ENCODE measurements at regions not wholly inside any gene's neighbourhood (a gene's known extent, or its start where the extent isn't known, plus 50 kb on each side); places are given as distances from the start of the nearest gene placed in this dataset.

DNA sequence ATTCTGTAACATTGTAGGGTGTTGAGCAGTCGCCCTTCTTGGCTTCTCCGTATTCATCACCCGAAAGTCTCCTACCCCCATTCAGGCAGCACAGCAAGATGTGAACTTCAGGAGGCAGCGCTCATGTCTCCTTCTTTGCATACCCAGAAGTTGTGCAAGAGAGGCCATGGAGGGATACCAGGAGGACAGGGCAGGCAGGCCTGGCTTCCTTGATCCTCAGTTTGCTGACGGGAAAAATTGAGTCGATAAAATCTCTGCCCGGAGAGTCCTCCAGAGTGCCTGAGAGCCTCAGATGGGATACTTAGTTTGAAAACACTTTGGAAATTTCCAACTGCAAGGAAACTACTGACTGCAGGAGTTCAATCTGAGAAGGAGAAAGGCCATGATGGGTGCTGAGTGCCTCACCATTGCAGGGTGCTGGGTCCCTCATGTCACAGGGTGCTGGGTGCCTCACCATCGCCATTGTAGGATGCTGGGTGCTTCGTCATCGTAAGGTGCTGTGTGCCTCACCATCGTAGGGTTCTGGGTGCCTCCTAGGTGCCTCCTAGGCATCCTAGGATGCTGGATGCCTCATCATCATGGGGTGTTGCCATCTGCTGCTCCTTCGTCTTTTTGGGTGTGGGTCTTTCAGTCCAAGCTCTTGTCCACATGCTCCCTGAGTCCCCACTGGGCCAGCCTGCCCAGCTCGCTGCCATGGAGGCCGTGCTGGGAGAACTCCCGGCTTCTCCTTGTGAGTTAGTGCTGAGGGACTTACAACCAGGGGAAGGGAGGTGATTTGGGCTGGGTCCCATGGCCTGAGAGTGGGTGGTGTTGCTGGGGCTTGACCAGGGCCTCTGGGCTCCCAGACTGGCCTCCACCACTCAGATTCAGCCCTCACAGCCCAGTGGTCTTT lies 162.4 kb downstream of the DDX1 start:
- H3K36me3 ChIP-seq (replicated peaks in 1 of 2; ENCODE audit: insufficient read depth in 1 of 2, low read depth in 2 of 2), result no peaks in the 10 kb centered on the region
- intact Hi-C loops (cut with DNase I), result no loop called here
- TF ChIP-seq POLR2A (IDR thresholded peaks at IDR 0.05), result no peak
- TF ChIP-seq CTCF (IDR thresholded peaks at IDR 0.05), result no peak
- no peaks in the 10 kb centered on the region for H3K4me1 ChIP-seq
- H3K9me3 ChIP-seq, result no peaks in the 10 kb centered on the region
- DNase-seq (no peak), ATAC-seq (no peak)
- no peaks in the 10 kb centered on the region for H3K27me3 ChIP-seq
- no peak overlapping the region for H3K4me3 ChIP-seq
- H3K27ac ChIP-seq, result no peak overlapping the region
- WGBS, 2 donors, result 72 to 74% methylated on average over 10 to 15 of the region's 15 CpGs

DNA sequence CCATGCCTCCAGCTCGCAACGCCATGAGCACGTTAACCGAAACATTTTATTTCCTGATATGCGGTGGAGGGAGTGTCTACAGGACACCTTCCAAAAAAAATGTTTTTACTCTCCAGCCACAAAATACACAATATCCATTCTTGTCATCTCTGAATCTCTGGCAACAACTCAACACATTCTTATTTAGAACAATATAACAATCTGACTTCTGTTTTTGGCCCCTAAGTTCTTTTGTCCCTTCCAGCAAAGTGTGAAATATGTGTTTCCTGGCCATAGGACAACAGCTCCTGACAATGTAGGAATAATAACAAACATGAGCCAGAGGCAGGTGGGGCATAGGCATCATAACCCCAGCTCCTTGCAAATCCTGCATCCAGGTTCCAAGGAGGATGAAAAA lies 163.0 kb downstream of the DDX1 start:
- WGBS, 2 donors, result 70 to 89% methylated on average over 5 of the region's 5 CpGs
- intact Hi-C loops (cut with DNase I), result no loop called here
- DNase-seq, result no peak
- H3K36me3 ChIP-seq (replicated peaks in 1 of 2; ENCODE audit: insufficient read depth in 1 of 2, low read depth in 2 of 2), result no peaks in the 10 kb centered on the region
- no peak for ATAC-seq
- H3K4me1 ChIP-seq, result no peaks in the 10 kb centered on the region
- H3K4me3 ChIP-seq, result no peak overlapping the region
- no peak overlapping the region for H3K27ac ChIP-seq
- H3K9me3 ChIP-seq, result peaks cover 0 to 3% (median 0%) of the 10 kb centered on the region in 3 donors
- no peaks in the 10 kb centered on the region for H3K27me3 ChIP-seq
- TF ChIP-seq POLR2A (IDR thresholded peaks at IDR 0.05) (no peak), CTCF (IDR thresholded peaks at IDR 0.05) (no peak)

DNA sequence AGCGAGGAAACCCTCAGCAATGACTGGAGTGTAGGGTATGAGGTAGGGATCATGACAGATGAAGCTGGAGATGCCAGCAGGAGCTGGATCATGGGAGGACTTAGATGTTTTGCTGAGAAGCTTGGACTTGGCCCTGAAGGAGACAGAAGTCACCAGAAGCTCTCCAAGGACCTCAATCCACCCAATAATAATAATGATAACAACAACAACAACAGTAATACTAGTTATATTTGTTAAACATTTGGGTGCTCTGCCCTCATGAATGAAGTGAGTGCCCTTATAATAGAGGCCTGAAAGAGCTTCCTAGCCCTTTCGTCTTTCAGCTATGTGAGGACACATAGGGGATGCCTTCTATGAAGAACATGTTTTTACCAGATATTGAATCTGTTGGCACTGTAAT lies 163.9 kb downstream of the DDX1 start:
- intact Hi-C loops (cut with DNase I), result no loop called here
- Histone ChIP-seq H3K27me3 (no peaks in the 10 kb centered on the region), H3K9me3 (peaks cover 0 to 4% (median 0%) of the 10 kb centered on the region in 3 donors), H3K4me3 (no peak overlapping the region), H3K36me3 (replicated peaks in 1 of 2; ENCODE audit: insufficient read depth in 1 of 2, low read depth in 2 of 2) (no peaks in the 10 kb centered on the region), H3K4me1 (no peaks in the 10 kb centered on the region), H3K27ac (no peak overlapping the region)
- TF ChIP-seq POLR2A (IDR thresholded peaks at IDR 0.05) (no peak), CTCF (IDR thresholded peaks at IDR 0.05) (no peak)
- no peak for DNase-seq
- ATAC-seq, result no peak
- WGBS, 2 donors, result 66 to 89% methylated on average over 2 of the region's 2 CpGs

DNA sequence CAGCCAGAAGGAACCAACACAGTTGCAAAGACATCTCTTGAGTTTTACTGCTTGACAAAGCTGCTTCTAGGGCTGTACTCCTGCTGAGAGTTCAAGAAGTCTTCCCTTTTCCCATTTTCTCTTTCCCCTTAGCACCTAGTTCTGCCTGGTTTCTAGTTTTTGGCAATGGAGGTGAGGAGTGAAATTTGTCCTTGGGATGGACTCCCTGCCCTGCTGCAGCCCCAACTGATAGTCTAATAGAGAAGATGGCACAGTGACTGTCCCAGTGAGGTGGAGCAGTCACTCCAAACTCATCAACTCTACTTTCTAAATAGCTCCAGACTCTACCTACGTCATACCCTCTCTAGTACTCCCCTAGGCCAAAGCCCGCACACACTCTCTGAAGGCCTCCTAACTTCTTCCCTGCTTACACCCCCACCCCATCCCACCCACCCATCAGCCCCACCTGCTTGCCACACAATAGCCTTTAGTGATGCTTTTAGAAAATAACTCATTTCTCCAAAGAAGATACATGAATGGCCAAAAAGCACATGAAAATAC lies 164.4 kb downstream of the DDX1 start:
- ATAC-seq (no peak), DNase-seq (no peak)
- no peaks in the 10 kb centered on the region for H3K27me3 ChIP-seq
- no peak for TF ChIP-seq CTCF (IDR thresholded peaks at IDR 0.05)
- no peak for TF ChIP-seq POLR2A (IDR thresholded peaks at IDR 0.05)
- H3K27ac ChIP-seq, result no peak overlapping the region
- intact Hi-C loops (cut with DNase I), result no loop called here
- WGBS, 2 donors, result 83 to 91% methylated on average over 2 of the region's 2 CpGs
- no peaks in the 10 kb centered on the region for H3K4me1 ChIP-seq
- peaks cover 0 to 4% (median 0%) of the 10 kb centered on the region in 3 donors for H3K9me3 ChIP-seq
- H3K36me3 ChIP-seq (replicated peaks in 1 of 2; ENCODE audit: insufficient read depth in 1 of 2, low read depth in 2 of 2), result no peaks in the 10 kb centered on the region
- no peak overlapping the region for H3K4me3 ChIP-seq

Measured in body of pancreas (tissue), 4 donors.